NCI-H82 treated with DMSO at 0.1 percent for 48 hours (cell line): ENCODE measurements at regions not wholly inside any gene's neighbourhood (a gene's known extent, or its start where the extent isn't known, plus 50 kb on each side); places are given as distances from the start of the nearest gene placed in this dataset.
A peak's percentile ranks its signal among the peaks of the same experiment; 100 is the strongest.
"Not testable (repeated sequence)": the region's sequence is repeated elsewhere in the genome, so short reads cannot be mapped to it uniquely, and the experiment has no call there.

Source experiments
- DNase-seq: peaks from one replicate; lab custom pipeline; 2025; ENCODE audit not compliant: unreplicated experiment; lab: John Stamatoyannopoulos, UW

- DNase-seq: no peak
Observed at GRCh38 chr15:31584195-31584594, 257.6 kb downstream of the KLF13 start.

DNA sequence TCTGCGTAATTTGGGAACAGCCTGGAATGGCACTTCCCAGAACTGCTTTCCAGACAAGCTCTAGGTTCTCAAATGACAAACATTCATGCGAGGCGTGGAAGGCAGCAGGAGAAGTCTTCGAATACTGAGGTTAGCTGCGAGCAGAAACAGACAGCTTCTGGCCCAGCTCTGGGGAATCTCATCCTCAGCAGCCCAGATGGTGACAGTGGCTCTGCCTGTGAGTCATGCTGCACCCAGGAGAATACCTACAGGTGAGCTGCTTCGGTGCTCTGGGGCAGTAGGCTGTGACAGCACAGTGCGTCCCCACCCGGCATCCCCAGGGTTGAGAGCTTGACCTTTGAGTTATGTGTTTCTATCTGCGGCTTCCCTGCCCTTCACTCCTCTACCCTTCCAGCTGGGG is 258.6 kb downstream of the KLF13 start:
- no peak for DNase-seq

- no peak for DNase-seq
Observed at GRCh38 chr15:31586841-31587240, 260.2 kb downstream of the KLF13 start.

GRCh38 chr15:31587583-31587982 is 260.9 kb downstream of the KLF13 start:
- no peak for DNase-seq

GRCh38 chr15:31590609-31591008 is 264.0 kb downstream of the KLF13 start:
- no peak for DNase-seq

DNA sequence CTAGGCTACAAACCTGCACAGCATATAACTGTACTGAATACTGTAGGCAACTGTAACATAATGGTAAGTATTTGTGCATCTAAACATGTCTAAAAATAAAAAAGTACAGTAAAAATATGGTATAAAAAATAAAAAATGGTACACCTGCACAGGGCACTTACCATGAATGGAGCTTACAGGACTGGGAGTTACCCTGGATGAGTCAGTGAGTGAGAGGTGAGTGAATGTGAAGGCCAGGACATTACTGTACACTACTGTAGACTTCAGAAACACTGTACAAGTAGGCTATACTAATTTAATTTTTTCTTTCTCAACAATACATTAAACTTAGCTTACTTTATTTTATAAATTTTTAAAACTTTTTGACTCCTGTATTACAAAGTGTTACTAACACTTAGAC is 265.3 kb downstream of the KLF13 start:
- DNase-seq: no peak

- no peak for DNase-seq
Observed at GRCh38 chr15:31597466-31597865, 270.8 kb downstream of the KLF13 start.

DNA sequence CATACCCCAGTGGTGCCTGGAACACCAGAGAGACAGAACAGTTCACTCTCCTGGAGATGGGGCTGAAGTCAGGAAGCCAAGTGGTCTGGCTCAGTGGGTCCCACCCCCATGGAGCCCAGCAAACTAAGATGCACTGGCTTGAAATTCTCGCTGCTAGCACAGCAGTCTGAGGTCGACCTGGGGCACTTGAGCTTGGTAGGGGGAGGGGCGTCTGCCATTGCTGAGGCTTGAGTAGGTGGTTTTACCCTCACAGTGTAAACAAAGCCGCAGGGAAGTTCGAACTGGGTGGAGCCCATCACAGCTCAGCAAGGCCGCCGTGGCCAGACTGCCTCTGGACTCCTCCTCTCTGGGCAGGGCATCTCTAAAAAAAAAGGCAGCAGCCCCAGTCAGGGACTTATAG is 272.0 kb downstream of the KLF13 start:
- DNase-seq: no peak

GRCh38 chr15:31605467-31605931 is 278.9 kb downstream of the KLF13 start:
- no peak for DNase-seq

GRCh38 chr15:31606194-31606669 is 279.6 kb downstream of the KLF13 start:
- no peak for DNase-seq

- DNase-seq: peak; percentile 25
Observed at GRCh38 chr15:31606931-31607497, 280.4 kb downstream of the KLF13 start.

- DNase-seq: no peak
Observed at GRCh38 chr15:31607656-31608055, 281.0 kb downstream of the KLF13 start.

GRCh38 chr15:31609258-31609681 is 282.6 kb downstream of the KLF13 start:
- no peak for DNase-seq

DNA sequence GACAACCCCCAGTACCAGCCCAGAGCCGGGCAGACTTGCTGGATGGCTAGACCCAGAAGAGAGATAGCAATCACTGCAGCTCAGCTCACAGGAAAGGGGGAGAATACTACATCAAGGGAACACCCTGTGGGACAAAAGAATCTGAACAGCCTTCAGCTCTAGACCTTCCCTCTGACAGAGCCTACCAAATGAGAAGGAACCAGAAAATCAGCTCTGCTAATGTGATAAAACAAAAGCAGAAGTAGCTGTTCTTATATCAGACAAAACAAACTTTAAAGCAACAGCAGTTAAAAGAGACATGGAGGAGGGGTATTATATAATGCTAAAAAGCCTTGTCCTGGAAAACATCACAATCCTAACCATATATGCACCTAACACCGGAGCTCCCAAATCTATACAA is 283.3 kb downstream of the KLF13 start:
- DNase-seq: no peak

DNA sequence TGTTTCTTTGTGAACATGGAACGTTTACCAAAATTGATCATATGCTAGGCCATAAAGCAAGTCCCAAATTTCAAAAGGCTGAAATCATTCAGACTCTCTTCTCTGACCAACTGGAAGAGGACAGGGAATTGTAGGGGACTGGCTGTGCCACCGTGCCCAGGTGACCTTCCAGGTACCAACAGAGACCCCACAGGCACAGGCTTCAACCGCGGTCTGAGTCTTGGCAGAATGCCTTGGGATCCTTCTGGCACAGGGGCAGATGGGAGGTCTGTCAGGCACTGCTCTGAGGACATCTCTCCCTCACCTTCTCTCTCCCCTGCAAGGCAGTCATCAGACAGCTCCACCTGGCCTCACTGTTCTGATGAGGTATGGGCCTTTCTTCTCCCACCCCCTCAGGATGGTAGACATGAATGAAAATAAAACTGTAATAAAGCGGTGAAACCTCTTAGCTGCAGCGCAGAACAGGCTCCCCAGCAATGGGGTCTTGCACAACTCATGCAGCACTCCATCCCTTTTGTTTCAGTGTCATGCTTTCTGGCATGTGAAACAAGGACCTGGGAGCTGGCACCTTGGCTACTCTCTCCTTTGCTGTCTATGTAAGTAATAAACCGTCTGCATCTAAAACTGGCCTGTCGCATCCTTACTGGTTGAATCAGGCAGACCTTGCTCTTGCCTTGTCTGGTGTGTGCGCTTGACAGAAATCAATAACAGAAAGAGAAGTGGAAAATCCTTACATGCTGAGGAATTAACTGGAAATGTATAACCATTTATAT is 289.2 kb downstream of the KLF13 start:
- DNase-seq: no peak

- not testable (repeated sequence) for DNase-seq
Observed at GRCh38 chr15:31623297-31623696, 296.7 kb downstream of the KLF13 start.

- DNase-seq: not testable (repeated sequence)
Observed at GRCh38 chr15:31624115-31624514, 297.5 kb downstream of the KLF13 start.

DNA sequence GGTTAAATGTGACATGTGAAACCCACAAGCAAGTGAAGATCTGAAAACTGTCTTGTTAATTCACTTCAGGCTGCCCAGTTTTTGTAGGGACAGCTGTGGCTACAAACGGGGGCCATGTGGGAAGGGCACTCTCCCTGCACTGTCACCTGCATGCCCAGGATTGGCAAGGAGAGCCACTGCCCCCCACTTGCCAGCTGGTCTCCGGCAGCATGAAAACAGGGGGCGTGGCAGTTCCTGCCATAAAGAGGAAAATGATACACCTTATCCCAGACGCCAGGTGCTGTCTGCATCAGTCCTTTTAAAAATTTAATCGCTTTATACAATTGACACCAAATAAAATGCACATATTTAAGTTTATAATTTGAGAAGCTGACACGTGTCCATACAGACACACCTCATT is 309.1 kb downstream of the KLF13 start:
- DNase-seq: not testable (repeated sequence)

GRCh38 chr15:31636911-31637310 is 310.3 kb downstream of the KLF13 start:
- DNase-seq: not testable (repeated sequence)

DNA sequence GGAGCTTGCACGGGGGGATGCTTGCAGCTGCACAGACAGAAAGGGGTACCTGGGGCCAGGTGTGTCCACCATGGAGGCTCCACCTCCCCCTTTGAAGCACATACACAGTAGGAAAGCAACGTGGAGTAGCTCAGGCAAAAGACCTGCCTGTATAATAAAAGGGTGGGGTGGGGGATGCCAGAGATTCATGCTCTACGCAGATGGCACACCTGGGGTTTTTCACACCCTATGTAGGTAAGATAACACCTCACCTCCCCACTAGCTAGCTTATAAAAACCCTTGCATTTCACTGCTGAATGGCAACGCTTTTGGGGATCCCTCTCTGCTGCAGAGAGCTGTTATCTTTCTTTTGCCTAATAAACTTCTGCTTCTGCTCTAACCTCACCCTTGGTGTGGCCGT is 317.3 kb downstream of the KLF13 start:
- not testable (repeated sequence) for DNase-seq

- not testable (repeated sequence) for DNase-seq
Observed at GRCh38 chr15:31644761-31645160, 318.1 kb downstream of the KLF13 start.

DNA sequence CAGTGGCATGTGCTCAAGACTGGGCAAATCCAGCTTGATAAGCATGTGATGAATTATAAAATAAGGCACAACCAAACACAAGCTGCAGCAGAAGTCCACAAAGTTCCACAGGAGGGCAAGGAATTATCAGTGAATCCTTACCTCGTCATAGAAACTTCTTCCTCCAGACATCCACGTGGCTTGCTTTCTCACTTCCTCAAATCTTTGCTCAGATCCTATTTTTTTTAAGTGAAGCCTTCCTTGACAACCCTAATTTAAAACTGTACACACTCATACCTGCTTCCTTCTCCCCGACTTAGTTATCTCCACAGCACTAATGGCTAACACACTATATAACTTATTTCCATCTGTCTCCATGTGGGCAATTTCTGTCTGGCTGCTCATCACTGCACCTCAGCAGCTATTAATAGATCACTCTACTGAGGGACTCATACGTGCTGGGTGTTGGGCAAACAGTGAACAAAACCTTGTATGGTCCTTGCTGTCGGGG is 320.7 kb downstream of the KLF13 start:
- not testable (repeated sequence) for DNase-seq
